GM18858 (cell line): ENCODE measurements at regions not wholly inside any gene's neighbourhood (a gene's known extent, or its start where the extent isn't known, plus 50 kb on each side); places are given as distances from the start of the nearest gene placed in this dataset.
A peak's percentile ranks its signal among the peaks of the same experiment; 100 is the strongest.

Experiments
- ATAC-seq: cut with Tn5 transposase; IDR thresholded peaks from one replicate; pipeline ENCODE4 v1.9.1; 2021; ENCODE audit not compliant: unreplicated experiment

GRCh38 chr4:138671106-138671505, 344.5 kb upstream of the NOCT start:
- ATAC-seq = no peak

DNA sequence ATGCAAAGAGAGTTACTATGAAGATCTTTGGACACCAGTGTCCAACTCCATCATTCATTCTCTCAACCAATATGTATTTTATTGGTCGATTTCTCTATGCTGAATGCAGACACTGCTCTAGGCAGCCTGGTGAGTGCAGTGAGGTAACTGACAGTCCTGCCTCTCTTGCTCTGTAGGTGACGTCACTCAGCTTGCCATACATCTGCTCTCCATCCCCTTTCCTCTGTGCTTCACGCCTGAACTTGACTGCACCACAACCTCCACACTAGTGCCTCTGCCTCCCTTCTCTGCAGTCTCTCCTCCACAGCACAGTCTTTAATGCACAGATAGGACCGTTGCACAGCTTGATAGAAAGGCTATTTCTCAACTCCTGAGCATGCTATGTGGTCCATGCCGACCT, 344.9 kb upstream of the NOCT start:
- ATAC-seq = no peak

GRCh38 chr4:138669479-138670315, 345.9 kb upstream of the NOCT start:
- no peak for ATAC-seq

- no peak for ATAC-seq
Measured at GRCh38 chr4:138668309-138668708, 347.3 kb upstream of the NOCT start.

GRCh38 chr4:138666366-138666765, 349.2 kb upstream of the NOCT start:
- no peak for ATAC-seq

- no peak for ATAC-seq
Measured at GRCh38 chr4:138665851-138666250, 349.7 kb upstream of the NOCT start.

DNA sequence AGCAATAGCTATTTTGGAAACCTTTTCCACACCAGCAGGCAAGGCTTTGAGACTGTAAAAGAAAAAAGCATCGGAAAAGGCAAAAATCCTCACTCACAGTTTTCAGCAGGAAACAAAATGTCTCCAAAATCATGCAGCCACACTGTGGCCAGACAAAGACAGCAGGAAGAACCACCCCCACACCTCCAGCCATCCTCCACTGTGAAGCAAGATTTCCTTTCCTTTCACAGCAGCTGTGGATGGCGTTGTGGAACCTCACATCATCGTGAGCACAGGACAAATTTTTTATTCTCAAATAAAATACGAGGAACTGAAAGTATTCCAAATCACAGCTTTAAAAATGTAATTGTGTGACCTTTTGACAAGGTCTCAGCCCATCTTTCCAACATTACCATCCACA, 351.7 kb upstream of the NOCT start:
- ATAC-seq = no peak

GRCh38 chr4:138659812-138660316, 355.7 kb upstream of the NOCT start:
- no peak for ATAC-seq

DNA sequence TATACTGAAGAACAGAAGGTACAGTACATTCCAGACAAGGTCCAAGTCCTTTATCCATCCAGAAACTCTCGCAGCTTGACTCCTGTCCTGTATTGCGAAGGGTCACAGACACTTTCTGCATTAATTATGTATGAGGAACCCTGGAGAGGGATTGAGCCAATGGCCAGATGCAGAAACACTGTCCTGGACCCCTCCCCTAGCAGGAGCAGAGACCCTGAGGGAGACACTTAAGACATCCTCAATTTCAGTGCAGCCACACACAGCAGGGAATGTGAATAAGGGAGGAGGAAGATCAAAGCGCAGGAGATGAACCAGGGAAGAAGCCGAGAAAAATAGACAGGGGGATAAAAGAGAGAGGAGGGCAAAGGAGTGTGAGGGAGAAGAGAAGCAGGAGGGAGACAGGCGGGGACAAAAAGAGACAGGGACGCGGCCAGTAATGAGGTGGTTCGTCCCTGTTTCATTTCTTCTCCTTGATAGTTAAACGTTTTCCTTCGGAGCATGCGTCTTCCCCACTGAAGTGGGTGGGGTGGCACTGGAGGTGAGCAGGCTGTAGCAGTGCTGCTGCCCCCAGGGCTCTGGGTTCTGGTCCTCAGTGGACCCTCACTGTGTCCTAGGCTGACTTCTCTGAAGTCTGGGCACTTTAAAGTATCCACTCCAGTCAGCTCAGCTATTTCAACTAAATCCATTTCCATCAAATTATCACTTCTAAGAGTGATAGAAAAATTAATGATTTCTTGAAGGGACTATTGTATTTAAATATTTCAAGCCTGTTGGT, 356.4 kb upstream of the NOCT start:
- ATAC-seq = no peak

DNA sequence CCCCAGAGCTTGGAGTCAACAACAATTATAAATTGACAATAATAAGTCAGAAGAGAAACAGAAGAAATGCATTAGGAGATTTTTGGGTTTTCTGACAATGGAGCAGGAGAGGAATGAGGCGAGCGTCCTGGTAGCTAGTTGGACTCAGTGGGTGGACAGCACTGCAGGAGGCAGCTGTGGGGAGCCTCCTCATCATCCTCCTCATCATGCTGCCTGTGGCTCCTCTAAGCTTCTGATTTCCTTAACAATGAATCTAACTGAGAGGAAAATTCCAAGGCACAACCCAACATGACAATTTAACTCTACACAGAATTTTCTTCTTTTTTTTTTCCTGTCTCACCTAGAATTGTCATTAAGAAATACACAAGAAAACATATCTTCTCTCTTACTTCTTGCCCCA, 357.1 kb upstream of the NOCT start:
- ATAC-seq = no peak

GRCh38 chr4:138656990-138657389, 358.6 kb upstream of the NOCT start:
- no peak for ATAC-seq

DNA sequence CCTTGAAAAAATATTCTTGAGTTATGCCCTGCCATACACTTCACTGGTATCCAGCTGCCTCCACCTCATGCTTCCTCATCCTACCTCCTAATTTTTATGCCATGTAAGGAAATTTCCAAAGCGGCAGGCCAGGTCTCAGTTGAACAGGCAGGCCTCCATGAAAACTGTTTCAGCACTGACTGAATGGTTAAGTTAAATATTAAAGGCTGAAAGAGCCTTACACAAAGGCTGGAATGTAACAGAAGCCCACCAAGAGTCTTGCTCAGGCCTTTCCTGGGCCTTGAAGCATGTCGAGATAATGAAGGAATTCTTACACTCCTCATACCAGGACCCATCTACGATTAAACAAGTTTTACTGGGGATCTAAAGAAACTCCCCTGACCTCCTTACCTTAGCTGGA, 359.6 kb upstream of the NOCT start:
- no peak for ATAC-seq

- ATAC-seq = no peak
Measured at GRCh38 chr4:138655286-138655685, 360.3 kb upstream of the NOCT start.

DNA sequence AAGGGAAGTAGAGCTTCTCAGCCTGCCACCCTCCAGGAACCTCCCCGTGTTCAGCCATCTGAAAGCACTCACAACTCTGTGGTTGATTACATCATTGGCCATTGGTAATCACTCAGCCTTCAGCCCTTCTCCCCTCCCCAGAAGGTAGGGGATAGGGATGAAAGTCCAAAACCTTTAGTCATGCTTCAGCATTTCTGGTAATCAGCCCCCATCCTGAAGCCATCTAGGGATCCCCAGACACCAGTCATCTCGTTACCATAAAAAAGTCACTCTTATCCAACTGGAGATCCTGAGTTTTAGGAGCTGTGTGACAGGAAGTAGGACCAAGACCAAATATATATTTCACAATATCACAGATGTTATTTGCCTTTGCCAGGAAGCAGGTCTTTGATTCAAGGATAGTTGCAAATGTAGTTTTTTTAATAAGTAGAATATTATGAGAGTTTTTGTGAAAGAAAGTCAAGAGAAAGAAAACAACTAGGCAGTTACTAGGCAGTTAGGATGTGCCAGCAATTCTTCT, 364.6 kb upstream of the NOCT start:
- peak; percentile 47 for ATAC-seq

DNA sequence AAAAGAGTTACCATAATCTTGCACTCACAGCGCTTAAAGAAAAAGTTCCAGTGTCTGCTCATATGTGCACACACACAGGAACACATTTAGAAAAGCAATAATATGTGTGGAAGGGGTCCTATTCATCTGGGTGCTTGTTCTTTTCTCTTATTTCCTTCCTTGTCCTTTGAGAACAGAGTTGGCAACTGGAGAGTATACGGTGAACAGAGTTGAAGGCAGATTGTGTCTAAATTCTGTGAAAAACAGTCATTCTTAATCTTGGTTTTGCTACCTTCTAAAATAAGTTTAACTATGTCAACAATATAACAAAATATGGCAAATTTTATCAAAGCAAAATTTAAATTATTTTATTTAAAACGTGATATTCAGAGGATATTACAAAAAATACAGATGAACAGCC, 365.1 kb upstream of the NOCT start:
- ATAC-seq = no peak

- ATAC-seq = no peak
Measured at GRCh38 chr4:138647433-138647832, 368.1 kb upstream of the NOCT start.

DNA sequence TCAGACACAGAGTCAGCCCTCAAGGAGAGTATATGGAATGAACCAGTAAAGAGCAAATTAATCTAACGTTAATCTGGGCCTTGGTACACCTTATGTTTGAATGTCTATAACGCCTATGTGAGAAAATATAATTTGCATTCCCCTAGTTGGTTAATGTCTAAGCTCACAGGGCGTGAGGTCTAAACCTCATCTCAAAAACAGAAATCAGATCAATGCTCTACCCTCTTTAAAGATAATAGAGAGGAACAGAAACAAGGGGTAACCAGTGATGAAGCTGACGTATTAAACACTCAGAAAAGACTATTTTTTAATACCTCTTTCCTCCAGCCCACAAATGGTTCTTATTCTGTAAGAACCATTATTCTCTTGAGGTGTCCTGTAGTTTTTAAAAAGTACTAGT, 369.2 kb upstream of the NOCT start:
- ATAC-seq = no peak

DNA sequence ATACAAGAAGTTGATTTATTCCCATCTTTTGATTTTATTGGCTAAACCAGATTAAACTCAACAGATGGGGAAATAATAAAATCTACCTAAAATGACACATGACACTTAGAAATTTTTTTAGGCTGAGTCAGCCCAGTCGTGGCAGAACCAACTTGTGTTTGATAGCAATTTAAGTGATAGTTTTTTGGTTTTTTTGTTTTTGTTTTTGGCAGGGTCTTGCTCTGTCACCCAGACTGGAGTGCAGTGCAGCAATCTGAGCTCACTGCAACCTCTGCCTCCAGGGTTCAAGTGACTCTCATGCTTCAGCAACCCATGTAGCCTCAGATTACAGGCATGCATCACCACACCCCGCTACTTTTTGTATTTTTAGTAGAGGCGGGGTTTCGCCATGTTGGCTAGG, 370.3 kb upstream of the NOCT start:
- no peak for ATAC-seq

GRCh38 chr4:138644322-138644721, 371.3 kb upstream of the NOCT start:
- no peak for ATAC-seq

- no peak for ATAC-seq
Measured at GRCh38 chr4:138643827-138644226, 371.8 kb upstream of the NOCT start.

GRCh38 chr4:138639018-138639741, 376.4 kb upstream of the NOCT start:
- no peak for ATAC-seq
